ENCODE measurements at regions not wholly inside any gene's neighbourhood (a gene's known extent, or its start where the extent isn't known, plus 50 kb on each side); places are given as distances from the start of the nearest gene placed in this dataset.
A peak's percentile ranks its signal among the peaks of the same experiment; 100 is the strongest.

DNA sequence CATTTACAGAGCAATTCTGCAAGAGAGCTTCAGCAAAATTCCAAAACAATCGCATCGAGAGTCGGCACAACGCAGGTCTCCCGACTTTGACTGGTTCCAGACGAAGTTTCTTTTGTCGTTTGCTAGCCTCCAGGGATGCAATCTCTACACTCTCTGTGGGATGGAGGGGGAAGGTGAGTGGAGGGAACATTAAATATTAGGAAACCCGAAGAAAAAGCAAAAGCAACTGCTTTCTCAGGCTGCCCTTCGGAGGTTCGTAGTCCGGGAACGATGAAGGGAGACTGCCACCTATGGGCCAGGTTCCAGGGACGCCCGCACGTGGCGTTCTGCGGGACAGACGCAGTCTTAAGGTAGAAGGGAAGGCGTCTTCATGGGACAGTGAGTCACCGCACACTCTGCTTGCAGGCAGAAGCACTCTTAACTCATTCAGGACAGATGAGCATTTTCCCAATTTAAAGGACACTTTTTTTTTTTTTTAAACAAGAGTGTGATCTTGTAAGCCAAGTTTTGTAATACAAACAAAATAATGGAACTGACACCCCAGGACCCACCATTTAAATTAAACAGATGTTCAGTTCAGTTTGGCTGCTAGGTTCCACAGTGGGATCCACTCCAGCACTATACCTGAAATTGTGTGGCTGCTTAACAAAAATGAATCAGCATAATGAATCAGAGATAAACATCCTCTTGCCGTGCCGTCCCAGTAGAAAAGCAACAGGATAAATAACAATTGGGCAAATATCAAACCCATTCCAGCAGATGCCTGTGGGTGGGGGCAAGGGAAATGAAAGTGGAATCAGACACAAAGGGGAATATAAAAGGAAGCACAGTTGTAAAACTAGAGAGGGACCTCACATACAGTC lies 65.8 kb upstream of the ARMC2 start:
- Histone ChIP-seq H3K27ac (ENCODE audit: low read length) (no peak overlapping the region), H3K36me3 (ENCODE audit: control insufficient read depth in 2 of 2, extremely low read depth in 1 of 2, insufficient read depth in 1 of 2, low read length in 1 of 2) (no peaks in the 10 kb centered on the region), H3K4me3 (ENCODE audit: control insufficient read depth in 1 of 2, extremely low read depth in 1 of 2, low read length in 1 of 2) (peak overlapping the region; percentile 38 to 50), H3K4me1 (ENCODE audit: control insufficient read depth in 1 of 2, extremely low read depth in 1 of 2, insufficient read depth in 2 of 2, low read length in 2 of 2) (peaks cover 0 to 9% of the 10 kb centered on the region in 2 experiments), H3K27me3 (replicated peaks in 1 of 2; ENCODE audit: control insufficient read depth in 2 of 2, extremely low read depth in 1 of 2, insufficient read depth in 2 of 2, low read length in 1 of 2) (peaks cover 0 to 5% of the 10 kb centered on the region in 2 experiments), H3K9me3 (no peaks in the 10 kb centered on the region)
- Mint-ChIP-seq H3K27ac (peak overlapping the region in 1 of 2 donors; percentile 40), H3K4me1 (peaks cover 0 to 11% (median 9%) of the 10 kb centered on the region in 3 donors), H3K4me3 (peak overlapping the region; percentile 61 to 79 (median 78)), H3K9me3 (no peaks in the 10 kb centered on the region), H3K36me3 (no peaks in the 10 kb centered on the region), H3K27me3 (peaks cover 0 to 5% of the 10 kb centered on the region in 2 donors)
- WGBS (ENCODE audit: insufficient coverage), result 8% methylated on average over 14 of the region's 22 CpGs
- peak; percentile 49 to 85 (median 72) for DNase-seq
- ChIA-PET CTCF (interaction anchor here (0.6 to 2.9 kb wide), 7 partner anchors 15 to 1046 kb away, joined by 3 to 30 read pairs (median 4); no protein-coding TSS in a partner anchor), POLR2A (no interaction called here)
- peak; percentile 97 to 100 (median 100) for ATAC-seq (replicated peaks in 1 of 4)

DNA sequence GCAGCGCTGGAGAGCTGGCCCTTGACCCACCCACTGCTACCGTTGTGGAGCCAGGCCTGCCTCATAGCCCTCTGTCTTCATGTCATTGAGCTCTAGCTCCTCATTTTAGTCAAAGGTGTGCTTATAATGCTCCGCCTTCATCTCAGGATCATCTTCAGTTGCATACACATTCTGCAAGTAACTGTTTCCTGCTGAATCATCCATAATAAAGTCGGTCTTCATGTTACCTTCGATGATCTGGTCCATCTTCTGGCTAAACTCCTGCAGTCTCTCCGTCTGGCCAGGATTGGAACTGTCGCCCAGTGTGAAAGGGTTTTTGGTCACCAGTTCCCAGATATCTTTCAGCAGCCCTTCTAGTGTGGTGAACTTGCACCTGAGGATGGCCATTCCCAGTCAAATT lies 62.6 kb upstream of the ARMC2 start:
- peaks cover 0 to 5% of the 10 kb centered on the region in 2 donors for H3K27me3 Mint-ChIP-seq
- Histone ChIP-seq H3K36me3 (ENCODE audit: control insufficient read depth in 2 of 2, extremely low read depth in 1 of 2, insufficient read depth in 1 of 2, low read length in 1 of 2) (no peaks in the 10 kb centered on the region), H3K4me3 (ENCODE audit: control insufficient read depth in 1 of 2, extremely low read depth in 1 of 2, low read length in 1 of 2) (no peak overlapping the region), H3K4me1 (ENCODE audit: control insufficient read depth in 1 of 2, extremely low read depth in 1 of 2, insufficient read depth in 2 of 2, low read length in 2 of 2) (peaks cover 0 to 9% of the 10 kb centered on the region in 2 experiments), H3K27ac (ENCODE audit: low read length) (no peak overlapping the region), H3K27me3 (replicated peaks in 1 of 2; ENCODE audit: control insufficient read depth in 2 of 2, extremely low read depth in 1 of 2, insufficient read depth in 2 of 2, low read length in 1 of 2) (peaks cover 0 to 5% of the 10 kb centered on the region in 2 experiments), H3K9me3 (no peaks in the 10 kb centered on the region)
- H3K27ac Mint-ChIP-seq, result no peak overlapping the region
- peaks cover 0 to 5% (median 0%) of the 10 kb centered on the region in 3 donors for H3K9me3 Mint-ChIP-seq
- ATAC-seq (replicated peaks in 1 of 4), result no peak
- WGBS (ENCODE audit: insufficient coverage), result 100% methylated on average over 4 of the region's 7 CpGs
- ChIA-PET POLR2A (no interaction called here), CTCF (no interaction called here)
- H3K4me1 Mint-ChIP-seq, result peaks cover 0 to 11% (median 9%) of the 10 kb centered on the region in 3 donors
- DNase-seq, result no peak
- no peak overlapping the region for H3K4me3 Mint-ChIP-seq
- peaks cover 4% of the 10 kb centered on the region for H3K36me3 Mint-ChIP-seq

DNA sequence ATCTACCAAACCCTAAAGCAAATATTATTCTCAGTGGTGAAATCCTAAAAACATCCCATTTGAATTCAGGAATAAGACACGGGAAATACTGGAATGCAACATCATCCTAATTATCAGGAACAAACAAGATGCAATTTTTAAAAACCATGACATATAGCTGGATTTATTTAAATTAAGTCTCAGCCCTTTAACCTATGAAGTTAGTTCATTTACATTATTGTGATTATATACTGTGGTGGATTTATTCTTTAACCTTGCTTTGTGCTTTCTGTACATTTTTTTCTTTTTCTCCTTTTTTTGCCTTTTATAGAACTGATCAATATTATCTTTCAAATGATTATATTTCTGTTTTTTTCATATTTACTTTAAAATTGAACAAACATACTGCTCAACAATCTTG lies 59.8 kb upstream of the ARMC2 start:
- Mint-ChIP-seq H3K36me3 (peaks cover 4% of the 10 kb centered on the region), H3K27me3 (peaks cover 0 to 5% of the 10 kb centered on the region in 2 donors), H3K9me3 (peaks cover 0 to 5% (median 0%) of the 10 kb centered on the region in 3 donors), H3K4me3 (no peak overlapping the region), H3K4me1 (no peaks in the 10 kb centered on the region), H3K27ac (no peak overlapping the region)
- H3K4me3 ChIP-seq (ENCODE audit: control insufficient read depth in 1 of 2, extremely low read depth in 1 of 2, low read length in 1 of 2), result no peak overlapping the region
- H3K27me3 ChIP-seq (replicated peaks in 1 of 2; ENCODE audit: control insufficient read depth in 2 of 2, extremely low read depth in 1 of 2, insufficient read depth in 2 of 2, low read length in 1 of 2), result no peaks in the 10 kb centered on the region
- no peaks in the 10 kb centered on the region for H3K9me3 ChIP-seq
- DNase-seq (no peak), ATAC-seq (replicated peaks in 1 of 4) (no peak)
- H3K4me1 ChIP-seq (ENCODE audit: control insufficient read depth in 1 of 2, extremely low read depth in 1 of 2, insufficient read depth in 2 of 2, low read length in 2 of 2), result no peaks in the 10 kb centered on the region
- no CpG with 5 or more reads among the region's 1 CpG for WGBS (ENCODE audit: insufficient coverage)
- ChIA-PET POLR2A (interaction anchor here in 1 of 2 donors (0.6 kb wide), 1 partner anchor 160 kb away, joined by 3 read pairs; no protein-coding TSS in a partner anchor), CTCF (no interaction called here)
- H3K36me3 ChIP-seq (ENCODE audit: control insufficient read depth in 2 of 2, extremely low read depth in 1 of 2, insufficient read depth in 1 of 2, low read length in 1 of 2), result no peaks in the 10 kb centered on the region
- no peak overlapping the region for H3K27ac ChIP-seq (ENCODE audit: low read length)

DNA sequence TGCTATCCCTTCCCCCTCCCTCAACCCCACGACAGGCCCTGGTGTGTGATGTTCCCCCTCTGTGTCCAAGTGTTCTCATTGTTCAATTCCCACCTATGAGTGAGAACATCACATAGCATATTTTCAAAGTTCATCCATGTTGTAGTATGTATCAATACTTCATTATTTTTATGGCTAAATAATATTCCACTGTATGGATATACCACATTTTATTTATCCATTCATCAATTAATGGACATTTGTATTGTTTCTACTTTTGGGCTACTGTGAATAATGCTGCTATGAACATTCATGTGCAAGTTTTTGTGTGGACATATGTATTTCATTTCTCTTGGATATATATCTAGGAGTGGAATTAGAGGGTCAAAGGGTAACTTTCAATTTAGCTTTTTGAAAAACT lies 58.7 kb upstream of the ARMC2 start:
- Mint-ChIP-seq H3K9me3 (peaks cover 0 to 5% (median 0%) of the 10 kb centered on the region in 3 donors), H3K4me1 (no peaks in the 10 kb centered on the region), H3K4me3 (no peak overlapping the region), H3K27ac (no peak overlapping the region), H3K27me3 (peaks cover 0 to 5% of the 10 kb centered on the region in 2 donors), H3K36me3 (peaks cover 4% of the 10 kb centered on the region)
- ChIA-PET POLR2A (no interaction called here), CTCF (no interaction called here)
- Histone ChIP-seq H3K27me3 (replicated peaks in 1 of 2; ENCODE audit: control insufficient read depth in 2 of 2, extremely low read depth in 1 of 2, insufficient read depth in 2 of 2, low read length in 1 of 2) (no peaks in the 10 kb centered on the region), H3K36me3 (ENCODE audit: control insufficient read depth in 2 of 2, extremely low read depth in 1 of 2, insufficient read depth in 1 of 2, low read length in 1 of 2) (no peaks in the 10 kb centered on the region), H3K9me3 (no peaks in the 10 kb centered on the region), H3K4me1 (ENCODE audit: control insufficient read depth in 1 of 2, extremely low read depth in 1 of 2, insufficient read depth in 2 of 2, low read length in 2 of 2) (no peaks in the 10 kb centered on the region), H3K27ac (ENCODE audit: low read length) (no peak overlapping the region), H3K4me3 (ENCODE audit: control insufficient read depth in 1 of 2, extremely low read depth in 1 of 2, low read length in 1 of 2) (no peak overlapping the region)
- no CpG with 5 or more reads among the region's 1 CpG for WGBS (ENCODE audit: insufficient coverage)
- DNase-seq, result no peak
- ATAC-seq (replicated peaks in 1 of 4), result no peak

DNA sequence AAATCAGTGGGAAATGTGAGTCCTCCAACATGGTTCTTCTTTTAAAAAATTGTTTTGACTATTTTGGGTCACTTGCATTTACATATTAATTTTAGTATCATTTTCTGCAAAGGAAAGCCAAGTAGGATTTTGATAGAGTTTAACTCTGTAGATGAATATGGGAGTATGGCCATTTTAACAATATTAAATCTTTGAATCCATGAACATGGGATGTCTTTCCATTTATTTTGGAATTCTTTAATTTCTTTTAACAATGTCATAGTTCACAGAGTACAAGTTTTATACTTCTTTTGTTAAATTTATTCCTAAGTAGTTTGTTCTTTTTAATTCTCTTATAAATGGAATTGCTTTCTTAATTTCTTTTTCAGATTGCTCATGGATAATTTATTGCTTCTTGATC lies 56.5 kb upstream of the ARMC2 start:
- ChIA-PET CTCF (no interaction called here), POLR2A (no interaction called here)
- no peak overlapping the region for H3K4me3 ChIP-seq (ENCODE audit: control insufficient read depth in 1 of 2, extremely low read depth in 1 of 2, low read length in 1 of 2)
- H3K36me3 Mint-ChIP-seq, result peaks cover 4% of the 10 kb centered on the region
- DNase-seq (no peak), ATAC-seq (replicated peaks in 1 of 4) (no peak)
- no peak overlapping the region for H3K4me3 Mint-ChIP-seq
- H3K27ac Mint-ChIP-seq, result no peak overlapping the region
- no peaks in the 10 kb centered on the region for H3K9me3 ChIP-seq
- H3K27me3 ChIP-seq (replicated peaks in 1 of 2; ENCODE audit: control insufficient read depth in 2 of 2, extremely low read depth in 1 of 2, insufficient read depth in 2 of 2, low read length in 1 of 2), result no peaks in the 10 kb centered on the region
- H3K27me3 Mint-ChIP-seq, result no peaks in the 10 kb centered on the region
- H3K36me3 ChIP-seq (ENCODE audit: control insufficient read depth in 2 of 2, extremely low read depth in 1 of 2, insufficient read depth in 1 of 2, low read length in 1 of 2), result no peaks in the 10 kb centered on the region
- H3K9me3 Mint-ChIP-seq, result peaks cover 0 to 5% (median 0%) of the 10 kb centered on the region in 3 donors
- no peaks in the 10 kb centered on the region for H3K4me1 ChIP-seq (ENCODE audit: control insufficient read depth in 1 of 2, extremely low read depth in 1 of 2, insufficient read depth in 2 of 2, low read length in 2 of 2)
- no peak overlapping the region for H3K27ac ChIP-seq (ENCODE audit: low read length)
- no peaks in the 10 kb centered on the region for H3K4me1 Mint-ChIP-seq

DNA sequence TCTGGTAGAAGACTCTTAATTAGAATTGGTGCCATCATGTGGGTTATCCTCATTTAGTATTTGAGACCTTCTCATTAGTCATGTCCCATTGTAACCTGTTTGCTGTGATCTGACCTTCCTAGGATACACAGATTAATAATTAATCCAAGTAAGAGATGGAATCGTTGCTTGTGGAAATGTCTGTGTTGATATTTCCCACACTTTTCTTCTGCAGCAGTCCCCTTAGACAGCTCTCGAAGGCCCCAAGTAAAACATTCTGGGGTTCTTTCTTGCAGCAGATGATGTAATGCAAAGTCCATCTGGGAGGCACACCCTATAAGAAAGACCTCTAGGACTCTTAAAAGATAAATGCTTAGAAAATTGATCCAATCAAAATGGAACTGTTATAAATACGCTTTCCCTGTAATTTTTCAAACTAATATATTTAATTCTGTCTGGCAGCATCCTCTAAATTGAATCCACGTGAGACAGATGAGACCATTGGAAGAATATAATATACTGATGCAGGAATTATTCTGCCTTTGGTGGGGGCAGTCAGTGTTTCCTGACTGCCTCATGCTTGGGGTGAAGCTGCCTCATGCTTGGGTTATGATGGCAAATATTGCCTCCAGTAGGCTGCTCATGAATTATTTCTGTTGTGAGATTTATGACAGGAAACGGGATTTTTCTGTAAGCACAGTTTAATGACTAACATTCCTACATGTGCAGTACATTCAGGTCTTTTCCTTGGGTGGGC lies 54.5 kb upstream of the ARMC2 start:
- H3K36me3 ChIP-seq (ENCODE audit: control insufficient read depth in 2 of 2, extremely low read depth in 1 of 2, insufficient read depth in 1 of 2, low read length in 1 of 2), result no peaks in the 10 kb centered on the region
- peaks cover 10 to 19% (median 13%) of the 10 kb centered on the region in 3 donors for H3K4me1 Mint-ChIP-seq
- H3K4me3 Mint-ChIP-seq, result no peak overlapping the region
- H3K27ac Mint-ChIP-seq, result no peak overlapping the region
- H3K27me3 ChIP-seq (replicated peaks in 1 of 2; ENCODE audit: control insufficient read depth in 2 of 2, extremely low read depth in 1 of 2, insufficient read depth in 2 of 2, low read length in 1 of 2), result no peaks in the 10 kb centered on the region
- no peaks in the 10 kb centered on the region for H3K27me3 Mint-ChIP-seq
- ChIA-PET CTCF (no interaction called here), POLR2A (no interaction called here)
- H3K4me1 ChIP-seq (ENCODE audit: control insufficient read depth in 1 of 2, extremely low read depth in 1 of 2, insufficient read depth in 2 of 2, low read length in 2 of 2), result peaks cover 8 to 9% of the 10 kb centered on the region in 2 experiments
- ATAC-seq (replicated peaks in 1 of 4) (no peak), DNase-seq (no peak)
- no CpG with 5 or more reads among the region's 5 CpGs for WGBS (ENCODE audit: insufficient coverage)
- peaks cover 4% of the 10 kb centered on the region for H3K36me3 Mint-ChIP-seq
- H3K9me3 ChIP-seq, result no peaks in the 10 kb centered on the region
- no peak overlapping the region for H3K4me3 ChIP-seq (ENCODE audit: control insufficient read depth in 1 of 2, extremely low read depth in 1 of 2, low read length in 1 of 2)
- H3K27ac ChIP-seq (ENCODE audit: low read length), result no peak overlapping the region
- peaks cover 0 to 5% (median 0%) of the 10 kb centered on the region in 3 donors for H3K9me3 Mint-ChIP-seq

All from T-cell (primary cell).